RWPE2 (cell line): ENCODE measurements at regions not wholly inside any gene's neighbourhood (a gene's known extent, or its start where the extent isn't known, plus 50 kb on each side); places are given as distances from the start of the nearest gene placed in this dataset.

Experiments used
- ATAC-seq: fragments of 200-7000 bp; cut with Tn5 transposase; 3 replicates; pipeline ENCODE4 v1.9.1; 2021; ENCODE audit warnings: low read depth
- DNase-seq: peaks from one replicate; pipeline ENCODE4 v3.0.0-alpha.2; 2020; ENCODE audit warnings: low spot score
- H3K27ac ChIP-seq: fragments of 450-650 bp; 2 replicates; pipeline ENCODE4 v1.5.1; 2017; ENCODE audit warnings: mild to moderate bottlenecking; ENCODE audit not compliant: poor library complexity, severe bottlenecking
- H3K27me3 ChIP-seq: fragments of 250-450 bp; sonication (Bioruptor Pico); 2 replicates; pipeline ENCODE4 v1.5.1; 2021; ENCODE audit warnings: mild to moderate bottlenecking, moderate library complexity; ENCODE audit not compliant: insufficient read depth, poor library complexity, severe bottlenecking
- H3K36me3 ChIP-seq: fragments of 250-450 bp; sonication (Bioruptor Pico); 2 replicates; pipeline ENCODE4 v1.5.1; 2020; ENCODE audit warnings: low read depth, mild to moderate bottlenecking, moderate library complexity
- H3K4me1 ChIP-seq: fragments of 250-450 bp; sonication (Bioruptor Pico); 2 replicates; pipeline ENCODE4 v1.5.1; 2021; ENCODE audit warnings: mild to moderate bottlenecking, moderate library complexity; ENCODE audit not compliant: insufficient read depth, poor library complexity, severe bottlenecking
- H3K4me3 ChIP-seq: fragments of 250-450 bp; sonication (Bioruptor Pico); 2 replicates; pipeline ENCODE4 v1.5.1; 2021; ENCODE audit warnings: mild to moderate bottlenecking, moderate library complexity; ENCODE audit not compliant: severe bottlenecking
- H3K9me3 ChIP-seq: fragments of 250-450 bp; sonication (Bioruptor Pico); 2 replicates; pipeline ENCODE4 v1.5.1; 2021; ENCODE audit warnings: mild to moderate bottlenecking, moderate library complexity; ENCODE audit not compliant: severe bottlenecking
- TF ChIP-seq, protein P1 (sequence below): fragments of 450-650 bp; IDR thresholded peaks from one replicate; pipeline ENCODE4 v1.5.1; 2017; ENCODE audit warnings: mild to moderate bottlenecking, moderate library complexity; ENCODE audit not compliant: poor library complexity, severe bottlenecking

DNA sequence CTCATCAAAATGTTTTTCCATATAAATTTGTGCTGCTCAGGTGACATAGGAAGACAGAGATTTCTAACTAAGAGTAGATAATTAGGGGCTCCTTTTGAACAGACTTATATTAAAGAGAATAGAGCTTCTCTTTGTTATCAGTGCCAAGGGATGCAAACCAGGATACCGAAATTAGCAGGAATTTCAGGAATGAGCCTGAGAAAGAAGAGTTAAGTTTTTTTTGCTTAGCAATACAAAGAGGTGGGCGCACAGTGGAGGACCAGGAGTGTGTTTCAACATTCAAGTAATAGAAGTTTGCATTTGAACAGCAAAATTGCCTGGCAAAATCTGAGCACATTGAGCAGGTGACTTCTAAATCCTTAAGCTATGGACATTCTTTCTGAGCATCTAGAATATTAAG lies 541.3 kb downstream of the GBA3 start:
- DNase-seq (no peak), ATAC-seq (no peak)
- Histone ChIP-seq H3K4me3 (no peak overlapping the region), H3K36me3 (no peaks in the 10 kb centered on the region), H3K27me3 (no peaks in the 10 kb centered on the region), H3K9me3 (no peaks in the 10 kb centered on the region), H3K27ac (no peak overlapping the region), H3K4me1 (no peaks in the 10 kb centered on the region)
- TF ChIP-seq, protein P1, sequence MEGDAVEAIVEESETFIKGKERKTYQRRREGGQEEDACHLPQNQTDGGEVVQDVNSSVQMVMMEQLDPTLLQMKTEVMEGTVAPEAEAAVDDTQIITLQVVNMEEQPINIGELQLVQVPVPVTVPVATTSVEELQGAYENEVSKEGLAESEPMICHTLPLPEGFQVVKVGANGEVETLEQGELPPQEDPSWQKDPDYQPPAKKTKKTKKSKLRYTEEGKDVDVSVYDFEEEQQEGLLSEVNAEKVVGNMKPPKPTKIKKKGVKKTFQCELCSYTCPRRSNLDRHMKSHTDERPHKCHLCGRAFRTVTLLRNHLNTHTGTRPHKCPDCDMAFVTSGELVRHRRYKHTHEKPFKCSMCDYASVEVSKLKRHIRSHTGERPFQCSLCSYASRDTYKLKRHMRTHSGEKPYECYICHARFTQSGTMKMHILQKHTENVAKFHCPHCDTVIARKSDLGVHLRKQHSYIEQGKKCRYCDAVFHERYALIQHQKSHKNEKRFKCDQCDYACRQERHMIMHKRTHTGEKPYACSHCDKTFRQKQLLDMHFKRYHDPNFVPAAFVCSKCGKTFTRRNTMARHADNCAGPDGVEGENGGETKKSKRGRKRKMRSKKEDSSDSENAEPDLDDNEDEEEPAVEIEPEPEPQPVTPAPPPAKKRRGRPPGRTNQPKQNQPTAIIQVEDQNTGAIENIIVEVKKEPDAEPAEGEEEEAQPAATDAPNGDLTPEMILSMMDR, result no peak

DNA sequence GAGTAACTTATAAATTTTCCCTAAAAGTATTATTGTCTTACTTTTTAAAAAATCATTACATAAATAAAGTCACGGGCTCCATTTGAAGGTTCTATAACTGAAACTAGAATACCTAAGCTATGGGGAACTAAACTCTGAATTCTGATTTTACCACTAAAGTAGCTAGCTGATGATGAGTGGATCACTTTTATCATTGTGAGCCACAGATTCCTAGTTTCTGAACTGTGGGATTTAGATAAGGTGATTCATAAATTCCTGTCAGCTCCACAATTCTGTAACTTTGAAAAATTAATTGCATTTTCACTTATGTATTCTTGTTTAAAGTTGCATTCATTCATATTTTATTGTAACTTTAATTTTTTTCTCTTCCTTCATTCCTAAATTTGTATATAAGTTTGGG lies 540.9 kb downstream of the GBA3 start:
- Histone ChIP-seq H3K4me3 (no peak overlapping the region), H3K27me3 (no peaks in the 10 kb centered on the region), H3K36me3 (no peaks in the 10 kb centered on the region), H3K27ac (no peak overlapping the region), H3K4me1 (no peaks in the 10 kb centered on the region), H3K9me3 (no peaks in the 10 kb centered on the region)
- TF ChIP-seq, protein P1, result no peak
- no peak for ATAC-seq
- no peak for DNase-seq

DNA sequence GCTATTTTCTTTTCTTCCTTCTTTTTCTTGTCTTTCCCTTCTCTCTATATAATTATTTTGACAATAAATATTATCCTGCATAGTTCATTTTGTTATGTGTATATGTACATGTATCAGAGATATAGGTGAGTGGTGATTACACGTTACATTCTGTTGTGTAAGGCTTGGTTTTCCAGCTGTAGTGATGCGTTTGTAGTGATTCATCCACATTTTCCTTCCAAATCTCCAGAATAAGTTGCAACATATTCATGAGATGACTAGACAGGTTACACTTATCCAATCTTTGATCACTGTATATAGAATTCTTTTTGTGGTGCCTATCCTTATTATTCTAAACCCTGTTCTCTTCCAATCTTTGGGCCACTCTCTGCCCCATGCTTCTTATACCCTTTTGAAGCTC lies 540.2 kb downstream of the GBA3 start:
- Histone ChIP-seq H3K27ac (no peak overlapping the region), H3K36me3 (no peaks in the 10 kb centered on the region), H3K9me3 (no peaks in the 10 kb centered on the region), H3K27me3 (no peaks in the 10 kb centered on the region), H3K4me1 (no peaks in the 10 kb centered on the region), H3K4me3 (no peak overlapping the region)
- TF ChIP-seq, protein P1, result no peak
- ATAC-seq, result peak; percentile 57
- DNase-seq, result no peak

DNA sequence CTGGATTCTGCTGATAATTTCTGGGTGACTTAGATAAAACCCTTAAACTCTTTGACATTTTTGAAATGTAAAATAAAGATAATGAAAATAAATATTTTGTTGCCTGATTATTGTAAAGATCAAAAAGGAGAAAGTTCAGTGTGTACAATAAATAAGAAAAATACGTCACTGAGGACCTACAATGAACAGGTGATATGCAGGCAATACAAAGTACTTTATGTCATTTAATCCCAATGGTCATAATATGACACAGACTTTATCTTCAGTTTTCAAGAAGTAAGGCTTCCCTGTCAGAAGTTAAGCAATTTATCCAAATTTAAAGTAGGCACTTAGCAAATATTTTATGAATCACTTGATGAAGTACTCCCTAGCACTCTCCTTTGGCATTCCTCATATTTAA lies 532.8 kb downstream of the GBA3 start:
- Histone ChIP-seq H3K9me3 (no peaks in the 10 kb centered on the region), H3K27ac (no peak overlapping the region), H3K36me3 (no peaks in the 10 kb centered on the region), H3K4me1 (no peaks in the 10 kb centered on the region), H3K4me3 (no peak overlapping the region), H3K27me3 (no peaks in the 10 kb centered on the region)
- no peak for ATAC-seq
- TF ChIP-seq, protein P1, result no peak
- no peak for DNase-seq

DNA sequence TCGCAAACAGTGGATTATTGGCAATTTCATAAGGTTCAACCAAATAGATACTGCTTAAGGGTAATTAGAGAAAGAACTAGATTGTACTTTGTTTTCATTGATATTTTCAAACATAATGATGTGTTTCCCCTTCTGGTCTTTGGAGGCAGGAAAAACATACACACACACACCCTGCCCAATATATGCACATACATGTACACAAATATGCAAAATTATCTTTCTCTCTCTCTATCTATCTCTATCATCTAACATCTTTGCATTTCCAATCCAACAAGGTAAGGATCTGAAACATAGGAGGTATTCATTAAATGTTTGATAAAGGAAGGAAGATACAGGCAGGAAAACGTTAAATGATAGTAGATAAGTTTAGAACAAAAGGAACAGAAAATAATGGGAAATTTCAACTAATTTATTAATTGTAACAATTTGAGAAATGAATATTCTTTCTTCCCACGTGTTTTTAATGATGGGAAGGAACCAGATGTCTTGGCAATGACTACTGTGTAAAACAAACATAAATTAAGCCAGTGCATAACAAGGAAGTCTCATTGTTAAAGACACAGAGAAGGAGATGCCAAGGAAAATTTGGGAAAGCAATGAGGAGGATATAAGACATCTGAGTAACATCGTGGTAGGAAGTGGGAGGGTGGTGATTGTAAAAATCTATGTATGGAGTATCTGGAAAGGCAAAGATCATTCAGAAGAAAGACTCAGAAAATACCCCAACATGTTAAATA lies 532.1 kb downstream of the GBA3 start:
- Histone ChIP-seq H3K36me3 (no peaks in the 10 kb centered on the region), H3K4me3 (no peak overlapping the region), H3K27ac (no peak overlapping the region), H3K4me1 (no peaks in the 10 kb centered on the region), H3K27me3 (no peaks in the 10 kb centered on the region), H3K9me3 (no peaks in the 10 kb centered on the region)
- DNase-seq (no peak), ATAC-seq (no peak)
- TF ChIP-seq, protein P1, result no peak
